T-helper 1 cell treated with Interleukin-12 subunit alpha and Interleukin-12 subunit beta and Interleukin-4 antibody, amounts not matched to agents 30 μg/mL and 1 μg/mL, for 36 hours (primary cell): ENCODE measurements at regions not wholly inside any gene's neighbourhood (a gene's known extent, or its start where the extent isn't known, plus 50 kb on each side); places are given as distances from the start of the nearest gene placed in this dataset.

Source experiments
- H3K27ac Mint-ChIP-seq: one replicate; pipeline ENCODE4 v1.8.0; 2021; ENCODE audit warnings: mild to moderate bottlenecking, mixed read lengths
- H3K27me3 Mint-ChIP-seq: one replicate; pipeline ENCODE4 v1.8.0; 2021; ENCODE audit warnings: low read depth, mixed read lengths
- H3K36me3 Mint-ChIP-seq: one replicate; pipeline ENCODE4 v1.8.0; 2021; ENCODE audit warnings: low read depth, mixed read lengths
- H3K4me1 Mint-ChIP-seq: one replicate; pipeline ENCODE4 v1.8.0; 2021; ENCODE audit warnings: low read depth, mixed read lengths
- H3K4me3 Mint-ChIP-seq: one replicate; pipeline ENCODE4 v1.8.0; 2021; ENCODE audit warnings: mild to moderate bottlenecking, moderate library complexity, mixed read lengths
- H3K9me3 Mint-ChIP-seq: one replicate; pipeline ENCODE4 v1.8.0; 2021; ENCODE audit warnings: mixed read lengths

- H3K4me1 Mint-ChIP-seq, result no peaks in the 10 kb centered on the region
- H3K27me3 Mint-ChIP-seq, result no peaks in the 10 kb centered on the region
- H3K9me3 Mint-ChIP-seq, result no peaks in the 10 kb centered on the region
- no peaks in the 10 kb centered on the region for H3K36me3 Mint-ChIP-seq
- no peak overlapping the region for H3K4me3 Mint-ChIP-seq
- H3K27ac Mint-ChIP-seq, result no peak overlapping the region
Measured at GRCh38 chr13:106400289-106400688, 135.2 kb downstream of the EFNB2 start.

- H3K36me3 Mint-ChIP-seq, result no peaks in the 10 kb centered on the region
- H3K4me3 Mint-ChIP-seq, result no peak overlapping the region
- no peaks in the 10 kb centered on the region for H3K27me3 Mint-ChIP-seq
- H3K4me1 Mint-ChIP-seq, result no peaks in the 10 kb centered on the region
- H3K27ac Mint-ChIP-seq, result no peak overlapping the region
- H3K9me3 Mint-ChIP-seq, result no peaks in the 10 kb centered on the region
Measured at GRCh38 chr13:106398289-106398688, 137.2 kb downstream of the EFNB2 start.

- no peaks in the 10 kb centered on the region for H3K36me3 Mint-ChIP-seq
- H3K4me3 Mint-ChIP-seq, result no peak overlapping the region
- H3K4me1 Mint-ChIP-seq, result no peaks in the 10 kb centered on the region
- H3K27ac Mint-ChIP-seq, result no peak overlapping the region
- no peaks in the 10 kb centered on the region for H3K9me3 Mint-ChIP-seq
- no peaks in the 10 kb centered on the region for H3K27me3 Mint-ChIP-seq
Measured at GRCh38 chr13:106393776-106394175, 141.7 kb downstream of the EFNB2 start.

GRCh38 chr13:106391681-106392080, 143.8 kb downstream of the EFNB2 start:
- Mint-ChIP-seq H3K27ac (no peak overlapping the region), H3K4me3 (no peak overlapping the region), H3K27me3 (no peaks in the 10 kb centered on the region), H3K9me3 (no peaks in the 10 kb centered on the region), H3K4me1 (no peaks in the 10 kb centered on the region), H3K36me3 (no peaks in the 10 kb centered on the region)

- Mint-ChIP-seq H3K27me3 (no peaks in the 10 kb centered on the region), H3K4me3 (no peak overlapping the region), H3K4me1 (no peaks in the 10 kb centered on the region), H3K36me3 (no peaks in the 10 kb centered on the region), H3K9me3 (no peaks in the 10 kb centered on the region), H3K27ac (no peak overlapping the region)
Measured at GRCh38 chr13:106391271-106391670, 144.2 kb downstream of the EFNB2 start.

DNA sequence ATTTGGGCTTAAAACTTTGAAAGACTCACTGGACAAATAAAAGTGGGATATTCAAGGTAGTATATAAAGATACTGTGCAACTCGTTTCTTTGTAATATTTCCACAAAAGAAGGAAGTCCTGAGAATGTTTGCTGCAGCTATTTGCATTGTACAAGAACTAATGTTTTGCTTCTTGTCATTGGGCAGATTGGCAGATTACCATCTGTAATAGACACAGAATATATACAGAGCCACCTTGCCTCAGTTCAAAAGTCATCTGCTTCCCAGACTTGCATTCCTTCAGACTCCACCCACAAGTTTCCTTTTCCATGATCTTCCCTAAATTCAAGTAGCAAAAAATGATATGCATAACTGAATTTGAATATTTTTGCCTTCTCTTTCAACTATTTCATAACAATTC, 145.1 kb downstream of the EFNB2 start:
- Mint-ChIP-seq H3K4me1 (no peaks in the 10 kb centered on the region), H3K27ac (no peak overlapping the region), H3K36me3 (no peaks in the 10 kb centered on the region), H3K4me3 (no peak overlapping the region), H3K27me3 (no peaks in the 10 kb centered on the region), H3K9me3 (no peaks in the 10 kb centered on the region)

GRCh38 chr13:106385654-106386053, 149.8 kb downstream of the EFNB2 start:
- Mint-ChIP-seq H3K36me3 (no peaks in the 10 kb centered on the region), H3K4me3 (no peak overlapping the region), H3K27me3 (no peaks in the 10 kb centered on the region), H3K27ac (no peak overlapping the region), H3K9me3 (no peaks in the 10 kb centered on the region), H3K4me1 (no peaks in the 10 kb centered on the region)

DNA sequence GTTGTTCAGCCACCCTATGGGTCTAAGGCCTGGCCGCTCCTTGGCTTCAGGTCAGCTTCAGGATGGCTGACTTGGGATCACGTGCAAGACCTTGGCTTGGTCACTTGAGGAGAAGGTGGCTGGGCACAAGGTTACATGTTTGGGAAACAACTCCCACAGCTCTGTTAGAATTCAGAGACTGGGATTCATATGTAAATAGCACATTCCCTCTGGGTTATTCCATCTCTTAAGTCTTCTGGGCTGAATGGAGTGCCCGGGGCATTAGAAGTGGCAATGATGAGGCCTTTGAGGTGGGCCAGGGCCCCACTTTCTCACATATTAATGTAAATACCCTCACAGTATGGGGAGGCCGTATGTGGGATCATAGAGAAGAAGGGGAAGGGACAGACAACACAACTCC, 150.9 kb downstream of the EFNB2 start:
- no peaks in the 10 kb centered on the region for H3K9me3 Mint-ChIP-seq
- no peaks in the 10 kb centered on the region for H3K36me3 Mint-ChIP-seq
- H3K4me3 Mint-ChIP-seq, result no peak overlapping the region
- no peak overlapping the region for H3K27ac Mint-ChIP-seq
- H3K4me1 Mint-ChIP-seq, result no peaks in the 10 kb centered on the region
- no peaks in the 10 kb centered on the region for H3K27me3 Mint-ChIP-seq

DNA sequence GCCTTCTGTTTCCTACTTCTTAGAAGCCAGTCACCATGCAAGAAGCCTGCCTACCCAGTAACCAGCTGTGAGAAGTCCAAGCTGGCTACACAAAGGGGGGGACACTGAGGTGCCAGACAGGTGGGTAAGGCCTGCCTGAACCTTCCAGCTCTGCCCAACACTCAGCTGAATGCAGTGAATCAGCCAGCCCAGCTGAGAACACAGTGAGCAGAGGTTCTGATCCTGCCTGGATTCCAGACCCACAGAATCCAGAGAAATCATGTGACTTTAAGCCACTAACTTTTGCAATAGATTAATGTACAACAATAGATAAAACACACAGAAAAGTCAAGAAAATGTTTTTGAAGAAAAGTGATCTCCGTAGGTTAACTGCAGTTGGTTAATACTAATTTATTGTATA, 151.7 kb downstream of the EFNB2 start:
- Mint-ChIP-seq H3K27ac (no peak overlapping the region), H3K4me3 (no peak overlapping the region), H3K4me1 (no peaks in the 10 kb centered on the region), H3K27me3 (no peaks in the 10 kb centered on the region), H3K36me3 (no peaks in the 10 kb centered on the region), H3K9me3 (no peaks in the 10 kb centered on the region)

DNA sequence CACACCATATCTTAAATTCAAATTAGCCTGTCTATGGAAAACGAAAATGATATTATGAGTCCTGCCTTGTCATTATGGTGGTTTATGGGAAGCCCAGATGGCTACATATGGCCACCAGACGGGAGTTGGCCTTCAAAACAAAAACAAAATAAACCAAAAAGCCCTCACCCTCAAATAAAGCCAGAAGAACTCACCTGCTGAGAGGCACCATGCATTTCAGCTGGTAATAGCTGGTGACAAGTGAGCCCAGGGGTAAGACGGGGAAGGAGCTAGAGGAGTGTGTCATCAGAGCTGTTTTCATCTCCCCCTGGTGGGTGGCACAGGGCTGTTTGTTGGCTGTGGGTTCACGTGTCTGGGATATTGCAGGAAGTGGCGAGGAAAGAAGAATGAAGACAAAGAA, 152.9 kb downstream of the EFNB2 start:
- H3K4me3 Mint-ChIP-seq, result no peak overlapping the region

DNA sequence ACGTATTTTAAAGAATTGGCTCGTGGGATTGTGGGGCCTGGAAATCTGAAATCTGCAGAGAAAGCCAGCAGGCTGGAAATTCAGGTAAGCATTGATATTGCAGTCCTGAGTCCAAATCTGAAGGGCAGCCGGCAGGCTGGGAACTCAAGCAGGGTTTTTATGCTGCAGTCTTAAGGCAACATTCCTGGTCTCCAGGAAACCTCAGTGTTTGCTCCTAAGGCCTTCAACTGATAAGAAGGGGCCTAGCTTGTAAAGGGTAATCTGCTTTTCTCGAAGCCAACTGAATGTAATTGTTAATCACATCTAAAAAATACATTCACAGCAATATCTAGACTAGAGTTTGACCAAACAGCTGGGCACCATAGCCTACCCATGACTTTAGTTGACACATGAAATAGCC, 154.4 kb downstream of the EFNB2 start:
- H3K36me3 Mint-ChIP-seq, result no peaks in the 10 kb centered on the region
- no peak overlapping the region for H3K27ac Mint-ChIP-seq
- no peak overlapping the region for H3K4me3 Mint-ChIP-seq
- no peaks in the 10 kb centered on the region for H3K27me3 Mint-ChIP-seq
- H3K4me1 Mint-ChIP-seq, result no peaks in the 10 kb centered on the region
- no peaks in the 10 kb centered on the region for H3K9me3 Mint-ChIP-seq

More for the DNA sequence above, 152.9 kb downstream of the EFNB2 start:
- no peaks in the 10 kb centered on the region for H3K27me3 Mint-ChIP-seq
- no peaks in the 10 kb centered on the region for H3K36me3 Mint-ChIP-seq
- H3K9me3 Mint-ChIP-seq, result no peaks in the 10 kb centered on the region
- no peaks in the 10 kb centered on the region for H3K4me1 Mint-ChIP-seq
- no peak overlapping the region for H3K27ac Mint-ChIP-seq

GRCh38 chr13:106377931-106378662, 157.4 kb downstream of the EFNB2 start:
- no peak overlapping the region for H3K27ac Mint-ChIP-seq
- H3K4me3 Mint-ChIP-seq, result no peak overlapping the region

DNA sequence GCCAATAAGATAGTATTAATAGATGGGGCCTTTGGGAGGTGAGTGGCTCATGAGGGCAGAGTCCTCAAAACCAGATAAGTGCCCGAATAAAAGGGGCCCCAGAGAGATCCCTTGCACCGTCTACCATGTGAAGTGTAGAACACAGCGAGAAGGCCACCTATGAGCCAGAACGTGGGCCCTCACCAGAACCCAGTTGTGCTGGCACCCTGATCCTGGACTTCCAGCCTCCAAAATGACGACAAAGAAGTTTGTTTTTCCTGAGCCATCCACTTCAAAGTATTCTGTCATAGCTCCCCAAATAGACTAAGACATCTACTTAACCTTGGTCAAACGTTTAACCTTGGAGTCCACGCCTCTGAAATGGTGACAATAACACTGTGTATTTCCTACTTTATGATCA, 158.1 kb downstream of the EFNB2 start:
- no peaks in the 10 kb centered on the region for H3K27me3 Mint-ChIP-seq
- no peak overlapping the region for H3K4me3 Mint-ChIP-seq
- H3K4me1 Mint-ChIP-seq, result peaks cover 2% of the 10 kb centered on the region
- H3K36me3 Mint-ChIP-seq, result no peaks in the 10 kb centered on the region
- H3K9me3 Mint-ChIP-seq, result no peaks in the 10 kb centered on the region
- no peak overlapping the region for H3K27ac Mint-ChIP-seq

More at GRCh38 chr13:106377931-106378662, 157.4 kb downstream of the EFNB2 start:
- H3K9me3 Mint-ChIP-seq, result no peaks in the 10 kb centered on the region
- no peaks in the 10 kb centered on the region for H3K4me1 Mint-ChIP-seq
- H3K27me3 Mint-ChIP-seq, result no peaks in the 10 kb centered on the region
- H3K36me3 Mint-ChIP-seq, result no peaks in the 10 kb centered on the region

GRCh38 chr13:106376401-106377112, 158.9 kb downstream of the EFNB2 start:
- Mint-ChIP-seq H3K27me3 (no peaks in the 10 kb centered on the region), H3K4me3 (no peak overlapping the region), H3K27ac (no peak overlapping the region), H3K36me3 (no peaks in the 10 kb centered on the region), H3K4me1 (peaks cover 2% of the 10 kb centered on the region), H3K9me3 (no peaks in the 10 kb centered on the region)

DNA sequence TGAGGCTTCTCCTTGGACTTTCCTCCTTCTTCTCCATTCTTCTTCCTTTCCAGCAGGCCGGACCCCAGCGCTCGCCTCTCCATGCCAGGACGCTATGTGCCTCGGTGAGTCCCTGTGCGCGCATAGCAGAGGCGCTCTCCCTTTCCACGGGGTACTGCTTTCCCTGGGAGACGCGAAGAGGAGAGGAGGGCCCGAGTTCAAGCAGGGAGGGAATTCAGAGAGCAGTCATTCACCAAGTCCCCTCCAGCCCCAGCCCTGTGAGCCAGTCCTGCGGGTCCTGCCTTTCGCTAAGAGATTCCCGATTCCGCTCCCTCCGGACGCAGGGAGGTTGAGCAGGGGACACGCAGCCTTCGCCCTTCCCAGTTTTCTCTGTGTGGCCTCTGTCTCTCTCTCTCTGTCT, 160.4 kb downstream of the EFNB2 start:
- Mint-ChIP-seq H3K4me3 (no peak overlapping the region), H3K9me3 (no peaks in the 10 kb centered on the region), H3K36me3 (no peaks in the 10 kb centered on the region), H3K27ac (no peak overlapping the region), H3K27me3 (no peaks in the 10 kb centered on the region), H3K4me1 (peaks cover 2% of the 10 kb centered on the region)
